ENCODE measurements at regions not wholly inside any gene's neighbourhood (a gene's known extent, or its start where the extent isn't known, plus 50 kb on each side); places are given as distances from the start of the nearest gene placed in this dataset.

DNA sequence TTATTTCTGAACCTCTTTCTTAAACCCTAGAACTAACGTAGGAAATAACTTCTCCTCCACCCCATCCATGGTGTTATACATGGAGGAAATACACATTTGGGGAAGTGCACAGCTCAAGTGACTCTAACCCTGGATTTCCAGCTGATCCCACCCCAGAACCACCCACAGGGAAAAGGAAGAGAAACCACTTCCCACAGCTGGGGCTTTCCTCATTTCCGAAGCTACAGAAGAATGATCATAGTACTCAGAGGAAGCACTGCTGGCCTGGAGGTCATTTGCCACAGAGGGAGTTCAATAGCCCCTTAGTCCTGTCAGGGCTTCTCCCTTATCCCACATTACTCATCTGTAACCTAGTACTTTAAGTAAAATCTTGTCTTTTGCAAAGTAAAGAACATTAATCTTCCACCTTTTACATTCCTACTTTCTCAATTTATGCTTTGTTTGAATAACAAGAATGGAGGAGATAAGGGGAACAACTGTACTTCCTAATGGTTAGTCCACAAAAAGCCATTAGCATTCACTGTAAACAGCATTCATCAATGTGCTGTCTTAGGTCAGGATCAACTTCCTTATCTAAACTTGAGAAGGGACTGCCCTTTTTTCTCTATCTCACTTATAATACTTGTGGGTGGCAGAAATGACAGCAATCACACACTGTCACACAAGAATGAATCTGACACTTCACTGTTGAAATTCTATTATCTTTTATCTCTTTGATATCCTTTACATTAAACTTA is 63.0 kb upstream of the RGS1 start:
- no peak for TF ChIP-seq MAX (IDR thresholded peaks at IDR 0.05; ENCODE audit: low read depth, low read length)
- TF ChIP-seq MYC (IDR thresholded peaks at IDR 0.05; ENCODE audit: low read depth, low read length) = no peak
- TF ChIP-seq CTCF (IDR thresholded peaks at IDR 0.05; ENCODE audit: low read depth, low read length) = no peak
- no peak for TF ChIP-seq POLR2A (IDR thresholded peaks at IDR 0.05; ENCODE audit: extremely low read depth, insufficient read length)
- DNase-seq (ENCODE audit: low read depth) = peak; percentile 13

DNA sequence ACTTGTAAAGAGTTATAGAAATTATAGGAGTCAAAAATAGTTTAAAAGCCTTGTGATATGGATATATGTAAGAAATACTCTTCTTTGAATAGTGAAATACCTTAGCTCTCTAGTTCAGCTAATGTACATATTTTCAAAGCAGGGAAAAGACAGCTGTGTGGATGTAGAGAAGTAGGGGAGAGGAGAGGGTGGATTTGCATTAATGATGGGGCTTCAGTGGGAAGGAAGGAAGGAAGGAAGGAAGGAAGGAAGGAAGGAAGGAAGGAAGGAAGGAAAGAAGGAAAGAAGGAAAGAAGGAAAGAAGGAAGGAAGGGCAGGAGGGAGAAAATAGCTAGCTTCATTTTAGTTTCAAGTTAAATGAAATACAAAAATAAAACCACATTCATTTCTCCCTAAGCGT is 62.4 kb upstream of the RGS1 start:
- TF ChIP-seq POLR2A (IDR thresholded peaks at IDR 0.05; ENCODE audit: extremely low read depth, insufficient read length) = no peak
- no peak for TF ChIP-seq MYC (IDR thresholded peaks at IDR 0.05; ENCODE audit: low read depth, low read length)
- no peak for TF ChIP-seq CTCF (IDR thresholded peaks at IDR 0.05; ENCODE audit: low read depth, low read length)
- TF ChIP-seq MAX (IDR thresholded peaks at IDR 0.05; ENCODE audit: low read depth, low read length) = no peak
- H3K4me3 ChIP-seq (ENCODE audit: low read depth, low read length) = no peak overlapping the region
- DNase-seq (ENCODE audit: low read depth) = no peak

More for the DNA sequence above, 63.0 kb upstream of the RGS1 start:
- no peak overlapping the region for H3K4me3 ChIP-seq (ENCODE audit: low read depth, low read length)

GRCh38 chr1:192513697-192514096 is 61.9 kb upstream of the RGS1 start:
- TF ChIP-seq MYC (IDR thresholded peaks at IDR 0.05; ENCODE audit: low read depth, low read length) (no peak), CTCF (IDR thresholded peaks at IDR 0.05; ENCODE audit: low read depth, low read length) (no peak), MAX (IDR thresholded peaks at IDR 0.05; ENCODE audit: low read depth, low read length) (no peak), POLR2A (IDR thresholded peaks at IDR 0.05; ENCODE audit: extremely low read depth, insufficient read length) (no peak)
- H3K4me3 ChIP-seq (ENCODE audit: low read depth, low read length) = no peak overlapping the region

GRCh38 chr1:192516776-192517297 is 58.7 kb upstream of the RGS1 start:
- TF ChIP-seq MAX (IDR thresholded peaks at IDR 0.05; ENCODE audit: low read depth, low read length) = peak; percentile 95
- TF ChIP-seq POLR2A (IDR thresholded peaks at IDR 0.05; ENCODE audit: extremely low read depth, insufficient read length) = no peak
- TF ChIP-seq CTCF (IDR thresholded peaks at IDR 0.05; ENCODE audit: low read depth, low read length) = no peak
- peak; percentile 97 for TF ChIP-seq MYC (IDR thresholded peaks at IDR 0.05; ENCODE audit: low read depth, low read length)
- peak; percentile 96 for DNase-seq (ENCODE audit: low read depth)

More at GRCh38 chr1:192513697-192514096, 61.9 kb upstream of the RGS1 start:
- DNase-seq (ENCODE audit: low read depth) = no peak

DNA sequence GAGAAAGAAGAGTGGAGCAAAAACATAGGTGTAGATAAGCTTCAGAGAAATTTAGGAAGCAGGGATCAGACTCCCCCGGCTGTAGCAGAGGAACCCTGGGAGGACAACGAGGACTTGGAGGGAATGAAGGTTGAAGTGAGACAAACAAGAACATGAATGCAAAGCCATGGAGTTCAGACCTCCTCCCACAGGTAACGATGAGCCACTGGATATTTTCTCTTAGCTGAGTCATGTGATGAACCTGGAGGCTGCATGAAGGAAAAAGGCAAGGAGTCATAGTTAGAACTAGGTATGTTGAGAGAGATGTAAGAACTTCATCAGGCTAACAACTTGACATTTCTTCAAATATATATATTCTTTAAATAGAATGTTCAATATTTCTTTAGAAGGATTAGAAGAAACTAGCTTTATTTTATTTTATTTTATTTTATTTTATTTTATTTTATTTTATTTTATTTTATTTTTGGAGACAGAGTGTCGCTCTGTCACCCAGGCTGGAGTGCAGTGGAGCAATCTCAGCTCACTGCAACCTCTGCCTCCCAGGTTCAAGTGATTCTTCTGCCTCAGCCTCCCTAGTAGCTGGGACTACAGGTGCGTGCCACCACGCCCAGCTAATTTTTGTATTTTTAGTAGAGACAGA is 57.7 kb upstream of the RGS1 start:
- peak overlapping the region; percentile 10 for H3K4me3 ChIP-seq (ENCODE audit: low read depth, low read length)
- DNase-seq (ENCODE audit: low read depth) = peak; percentile 15

More at GRCh38 chr1:192516776-192517297, 58.7 kb upstream of the RGS1 start:
- H3K4me3 ChIP-seq (ENCODE audit: low read depth, low read length) = peak overlapping the region; percentile 42

DNA sequence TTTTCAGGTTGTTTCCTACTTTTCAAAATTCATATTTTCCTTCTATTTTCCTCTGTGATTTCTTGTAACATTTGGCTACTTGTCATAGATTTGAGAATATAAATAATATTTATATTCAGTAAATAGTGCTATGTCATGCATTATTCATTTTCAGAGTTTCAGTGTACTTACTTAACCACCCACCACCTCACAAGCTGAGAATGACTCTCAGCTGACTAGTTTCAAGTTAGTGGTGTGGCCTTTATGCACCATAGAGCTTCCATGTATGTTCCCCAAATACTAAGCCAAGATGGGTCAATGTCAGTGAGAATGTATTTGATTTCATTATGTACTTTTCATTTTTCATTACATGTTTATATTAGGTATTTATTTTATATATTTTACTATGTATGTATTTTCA is 56.9 kb upstream of the RGS1 start:
- TF ChIP-seq POLR2A (IDR thresholded peaks at IDR 0.05; ENCODE audit: extremely low read depth, insufficient read length) (no peak), CTCF (IDR thresholded peaks at IDR 0.05; ENCODE audit: low read depth, low read length) (no peak), MAX (IDR thresholded peaks at IDR 0.05; ENCODE audit: low read depth, low read length) (no peak), MYC (IDR thresholded peaks at IDR 0.05; ENCODE audit: low read depth, low read length) (no peak)
- no peak overlapping the region for H3K4me3 ChIP-seq (ENCODE audit: low read depth, low read length)
- DNase-seq (ENCODE audit: low read depth) = no peak

Measured in NB4 (cell line).